Vagina (tissue), 2 donors: ENCODE measurements at regions not wholly inside any gene's neighbourhood (a gene's known extent, or its start where the extent isn't known, plus 50 kb on each side); places are given as distances from the start of the nearest gene placed in this dataset.

Source experiments
- POLR2A ChIP-seq, 2 donors: fragments of 450-650 bp; IDR thresholded peaks; one replicate each; pipeline ENCODE4 v1.6.1; 2017; ENCODE audit warnings: antibody characterized with exemption in 2 of 2, mild to moderate bottlenecking in 2 of 2, moderate library complexity in 2 of 2
- TF ChIP-seq, protein P1 (sequence below), 3 experiments: fragments of 450-650 bp in 2 of 3; fragments of 200-600 bp in 1 of 3; sonication (generic) in 1 of 3; IDR thresholded peaks; one replicate each; pipeline ENCODE4 v1.5.1; 2017 to 2019; ENCODE audit warnings: antibody characterized with exemption in 3 of 3, mild to moderate bottlenecking in 2 of 3, moderate library complexity in 2 of 3

DNA sequence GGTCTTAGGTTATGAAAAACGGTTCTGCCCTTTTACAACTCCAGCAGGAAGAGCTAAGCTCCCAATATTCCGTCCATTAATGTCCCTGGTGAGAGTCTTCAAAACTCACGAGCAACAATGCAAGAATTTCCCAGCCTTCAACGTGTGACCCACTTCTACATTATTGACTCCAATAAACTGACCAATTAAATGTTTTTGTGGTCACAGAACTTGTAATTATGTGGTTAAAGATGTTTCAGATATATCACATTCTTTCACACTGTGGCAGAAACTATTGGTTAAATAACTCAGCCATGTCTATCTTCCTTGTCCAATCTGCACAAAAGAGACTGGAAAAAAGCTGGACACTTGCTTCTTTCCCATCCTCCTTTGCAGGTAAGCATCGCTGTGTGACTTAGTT, 286.6 kb upstream of the ADAMTS9 start:
- TF ChIP-seq, protein P1, sequence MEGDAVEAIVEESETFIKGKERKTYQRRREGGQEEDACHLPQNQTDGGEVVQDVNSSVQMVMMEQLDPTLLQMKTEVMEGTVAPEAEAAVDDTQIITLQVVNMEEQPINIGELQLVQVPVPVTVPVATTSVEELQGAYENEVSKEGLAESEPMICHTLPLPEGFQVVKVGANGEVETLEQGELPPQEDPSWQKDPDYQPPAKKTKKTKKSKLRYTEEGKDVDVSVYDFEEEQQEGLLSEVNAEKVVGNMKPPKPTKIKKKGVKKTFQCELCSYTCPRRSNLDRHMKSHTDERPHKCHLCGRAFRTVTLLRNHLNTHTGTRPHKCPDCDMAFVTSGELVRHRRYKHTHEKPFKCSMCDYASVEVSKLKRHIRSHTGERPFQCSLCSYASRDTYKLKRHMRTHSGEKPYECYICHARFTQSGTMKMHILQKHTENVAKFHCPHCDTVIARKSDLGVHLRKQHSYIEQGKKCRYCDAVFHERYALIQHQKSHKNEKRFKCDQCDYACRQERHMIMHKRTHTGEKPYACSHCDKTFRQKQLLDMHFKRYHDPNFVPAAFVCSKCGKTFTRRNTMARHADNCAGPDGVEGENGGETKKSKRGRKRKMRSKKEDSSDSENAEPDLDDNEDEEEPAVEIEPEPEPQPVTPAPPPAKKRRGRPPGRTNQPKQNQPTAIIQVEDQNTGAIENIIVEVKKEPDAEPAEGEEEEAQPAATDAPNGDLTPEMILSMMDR (IDR thresholded peaks at IDR 0.05): no peak
- TF ChIP-seq POLR2A (IDR thresholded peaks at IDR 0.05): no peak
